GM18502 (cell line): ENCODE measurements at regions not wholly inside any gene's neighbourhood (a gene's known extent, or its start where the extent isn't known, plus 50 kb on each side); places are given as distances from the start of the nearest gene placed in this dataset.
"Not testable (repeated sequence)": the region's sequence is repeated elsewhere in the genome, so short reads cannot be mapped to it uniquely, and the experiment has no call there.

ENCODE experiments used
- ATAC-seq: cut with Tn5 transposase; IDR thresholded peaks from one replicate; pipeline ENCODE4 v1.9.1; 2021; ENCODE audit warnings: mild to moderate bottlenecking; ENCODE audit not compliant: unreplicated experiment, poor library complexity

- no peak for ATAC-seq
Measured at GRCh38 chr3:23701716-23702597, 103.8 kb upstream of the UBE2E1 start.

DNA sequence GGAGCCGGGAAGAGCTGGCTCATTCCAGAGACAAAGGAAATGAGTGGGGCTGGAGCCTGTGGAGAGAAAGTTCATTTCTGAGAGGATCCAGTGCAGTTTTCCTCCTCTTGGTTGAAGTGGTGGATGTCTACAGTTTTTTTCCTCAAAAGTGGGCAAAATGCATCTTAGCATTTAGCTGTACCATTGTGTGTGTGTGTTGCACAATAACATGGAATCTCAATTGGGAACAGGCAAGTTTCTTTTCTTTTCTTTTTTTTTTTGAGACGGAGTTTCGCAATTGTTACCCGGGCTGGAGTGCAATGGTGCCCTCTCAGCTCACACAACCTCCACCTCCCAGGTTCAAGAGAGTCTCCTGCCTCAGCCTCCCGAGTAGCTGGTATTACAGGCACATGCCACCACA is 101.5 kb upstream of the UBE2E1 start:
- no peak for ATAC-seq

GRCh38 chr3:23706111-23706510 is 99.6 kb upstream of the UBE2E1 start:
- ATAC-seq: no peak

DNA sequence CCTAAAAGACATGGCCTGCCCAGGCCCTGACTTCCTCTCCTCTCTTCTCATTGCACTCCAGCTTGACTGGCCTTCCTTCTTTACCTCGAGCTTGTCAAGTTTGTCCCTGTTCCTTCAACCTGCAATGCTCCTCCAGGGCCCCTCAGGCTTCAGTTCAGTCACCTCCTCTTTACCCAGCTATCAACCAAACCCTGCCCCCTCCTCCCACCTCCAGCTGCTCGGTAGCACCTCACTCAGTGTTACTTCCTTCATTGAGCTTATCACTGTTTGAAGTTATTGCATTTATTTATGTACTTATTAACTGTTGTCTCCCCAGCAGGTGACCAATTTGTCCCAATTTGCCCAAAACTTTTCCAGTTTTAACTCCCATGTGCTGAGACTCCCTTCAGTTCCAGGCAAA is 95.8 kb upstream of the UBE2E1 start:
- ATAC-seq: no peak

DNA sequence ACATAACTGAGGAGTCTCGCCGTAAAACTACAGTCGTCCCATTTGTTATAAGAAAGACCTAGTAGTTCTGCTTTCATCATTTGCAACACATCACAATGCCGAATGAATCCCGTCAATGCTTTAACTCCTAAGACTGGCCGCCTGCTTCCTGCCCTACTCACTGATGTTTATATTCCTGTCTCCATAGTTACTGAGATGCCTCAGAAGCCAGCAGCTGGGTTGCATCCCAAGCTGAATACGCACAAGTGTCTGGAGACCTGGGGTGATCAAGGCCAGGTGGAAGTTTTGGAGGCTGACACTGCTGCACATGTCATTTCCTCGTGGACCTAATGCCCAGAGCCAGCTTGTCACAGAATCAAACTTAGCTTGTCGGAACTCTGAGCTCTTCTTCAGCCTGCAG is 95.2 kb upstream of the UBE2E1 start:
- no peak for ATAC-seq

DNA sequence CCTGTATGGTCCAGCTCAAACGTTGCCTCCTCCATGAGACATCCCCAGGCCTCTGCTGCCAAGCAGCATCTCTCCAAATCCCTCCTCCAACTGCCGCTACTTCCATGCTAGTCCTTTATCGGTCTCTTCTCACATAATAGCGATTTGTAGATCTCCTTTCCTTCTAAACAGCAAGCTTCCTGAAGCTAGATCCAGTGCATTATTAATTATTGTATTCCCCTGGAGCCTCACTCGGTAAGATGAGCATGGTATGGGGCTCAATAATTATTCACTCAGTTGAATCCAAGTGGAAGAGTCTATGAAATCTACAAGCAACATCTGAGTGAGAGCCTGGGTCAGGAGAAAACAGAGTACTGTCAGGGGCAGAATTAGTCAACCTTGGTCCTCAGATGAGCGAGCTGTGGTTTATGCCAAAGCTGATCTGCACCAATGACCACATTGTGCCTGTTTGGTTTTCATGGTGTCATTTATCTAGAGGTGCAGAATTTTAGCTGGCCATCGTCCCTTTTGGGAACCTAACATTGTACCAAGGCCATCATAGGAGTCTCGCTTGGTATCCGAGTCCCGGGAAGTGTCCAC is 93.8 kb upstream of the UBE2E1 start:
- ATAC-seq: peak; percentile 92

- no peak for ATAC-seq
Measured at GRCh38 chr3:23712656-23713559, 92.8 kb upstream of the UBE2E1 start.

- ATAC-seq: no peak
Measured at GRCh38 chr3:23713641-23714040, 92.1 kb upstream of the UBE2E1 start.

DNA sequence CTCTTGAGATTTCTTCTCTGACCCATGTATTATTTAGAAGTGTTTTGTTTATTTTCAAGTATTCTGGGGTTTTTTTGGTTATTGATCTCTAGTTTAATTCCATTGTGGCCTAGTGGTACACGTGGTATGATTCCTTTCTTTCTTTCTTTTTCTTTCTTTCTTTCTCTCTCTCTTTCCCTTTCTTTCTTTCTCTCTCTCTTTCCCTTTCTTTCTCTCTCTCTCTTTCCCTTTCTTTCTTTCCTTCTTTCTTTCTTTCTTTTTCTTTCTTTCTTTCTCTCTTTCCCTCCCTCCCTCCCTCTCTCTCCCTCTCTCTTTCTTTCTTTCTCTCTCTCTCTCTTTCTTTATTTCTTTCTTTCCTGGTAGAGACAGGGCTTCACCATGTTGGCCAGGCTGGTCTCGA is 85.7 kb upstream of the UBE2E1 start:
- ATAC-seq: no peak

DNA sequence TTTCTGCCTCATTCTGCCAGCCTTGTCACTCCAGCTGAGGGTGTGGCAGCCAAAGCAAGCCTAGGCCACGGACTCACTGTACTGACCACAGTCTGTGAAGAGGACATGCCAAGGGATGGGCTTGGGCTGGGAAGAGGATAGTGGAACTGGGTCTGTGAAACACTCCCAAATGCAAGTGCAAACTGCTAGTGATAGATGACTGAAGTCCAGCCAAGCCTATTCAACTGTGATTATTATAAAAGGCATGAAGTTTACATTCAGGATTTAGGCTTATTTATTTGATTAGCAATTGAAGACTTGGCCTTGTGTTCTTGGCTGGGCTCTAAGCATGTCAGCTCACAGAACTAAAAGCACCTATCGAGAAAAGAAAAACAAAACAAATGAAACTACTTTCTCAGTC is 84.9 kb upstream of the UBE2E1 start:
- no peak for ATAC-seq

- ATAC-seq: no peak
Measured at GRCh38 chr3:23723141-23723540, 82.6 kb upstream of the UBE2E1 start.

- ATAC-seq: peak; percentile 41
Measured at GRCh38 chr3:23723930-23724329, 81.8 kb upstream of the UBE2E1 start.

DNA sequence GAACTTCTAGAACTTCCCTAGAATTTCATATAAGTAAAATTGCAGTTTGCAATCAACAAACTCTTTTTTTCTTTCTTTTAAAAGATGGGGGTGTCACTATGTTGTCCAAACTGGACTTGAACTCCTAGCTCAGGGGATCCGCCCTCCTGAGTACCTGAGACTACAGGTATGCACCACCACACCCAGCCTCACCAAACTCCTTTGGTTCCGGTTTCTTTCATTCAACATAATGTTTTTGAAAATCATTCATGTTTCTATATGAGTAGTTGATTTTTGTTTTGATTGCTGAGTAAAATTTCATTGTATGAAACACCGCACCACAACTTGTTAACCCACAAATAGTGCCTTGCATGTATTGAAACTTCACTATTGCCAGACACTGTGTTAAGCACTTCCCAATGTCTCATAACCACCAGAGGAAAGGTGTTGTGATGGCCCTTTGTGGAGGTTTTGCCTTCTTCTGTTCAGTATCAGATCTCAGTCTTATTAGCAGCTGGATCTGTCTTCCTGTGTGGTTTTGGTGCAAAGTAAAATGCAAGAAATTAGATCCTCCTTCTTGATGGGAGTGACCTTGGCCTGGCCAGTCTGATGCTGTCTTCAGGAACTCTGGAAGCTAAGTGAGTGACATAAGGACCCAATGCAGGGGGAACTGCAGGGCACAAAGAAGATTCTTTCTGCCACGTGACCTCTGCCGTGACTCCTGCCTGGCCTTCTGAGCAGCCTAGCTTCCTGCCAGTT is 78.8 kb upstream of the UBE2E1 start:
- ATAC-seq: peak; percentile 87

DNA sequence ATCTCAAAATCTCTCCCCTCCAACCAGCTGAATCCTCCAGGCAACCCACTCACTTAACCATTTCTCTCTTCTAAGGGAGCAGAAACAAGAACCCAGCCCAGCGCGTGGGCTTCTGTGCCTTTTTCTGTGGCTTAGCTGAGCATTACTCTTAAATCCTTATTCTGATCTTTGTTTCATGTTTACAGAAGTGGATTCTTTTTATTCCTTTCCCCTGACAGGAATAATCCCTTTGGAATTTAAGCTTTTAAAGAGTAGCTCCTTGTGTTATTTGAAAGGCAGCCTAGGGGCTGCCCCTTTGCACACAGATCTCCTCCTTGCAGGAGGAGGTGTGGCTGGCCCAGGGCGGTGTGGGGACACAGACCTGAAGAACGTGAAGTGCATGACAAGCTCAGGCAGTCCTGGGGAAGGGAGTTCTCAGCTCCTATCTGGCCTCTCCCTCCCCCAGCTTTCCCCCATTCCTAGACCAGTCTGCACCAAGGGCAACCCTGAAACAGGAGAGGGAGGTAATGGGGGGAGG is 77.1 kb upstream of the UBE2E1 start:
- no peak for ATAC-seq

GRCh38 chr3:23729362-23729761 is 76.4 kb upstream of the UBE2E1 start:
- not testable (repeated sequence) for ATAC-seq

DNA sequence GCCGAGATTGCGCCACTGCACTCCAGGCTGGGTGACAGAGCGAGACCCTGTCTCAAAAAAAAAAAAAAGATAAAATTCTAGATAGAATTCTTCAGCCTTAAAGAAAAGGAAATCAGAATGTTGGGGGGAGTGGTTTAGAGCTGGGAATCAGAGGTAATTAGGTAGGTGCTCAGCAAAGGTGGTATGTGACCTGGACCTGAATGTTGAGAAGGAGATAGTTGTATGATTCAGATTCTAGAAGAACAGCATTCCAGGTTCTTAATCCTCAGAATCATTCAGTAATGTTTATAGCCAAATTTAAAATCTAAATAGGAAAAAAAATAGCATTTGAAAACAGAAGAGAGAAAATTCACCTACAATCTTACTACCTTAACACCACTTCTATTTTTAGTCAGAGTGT is 71.3 kb upstream of the UBE2E1 start:
- no peak for ATAC-seq

- no peak for ATAC-seq
Measured at GRCh38 chr3:23735062-23735461, 70.7 kb upstream of the UBE2E1 start.

DNA sequence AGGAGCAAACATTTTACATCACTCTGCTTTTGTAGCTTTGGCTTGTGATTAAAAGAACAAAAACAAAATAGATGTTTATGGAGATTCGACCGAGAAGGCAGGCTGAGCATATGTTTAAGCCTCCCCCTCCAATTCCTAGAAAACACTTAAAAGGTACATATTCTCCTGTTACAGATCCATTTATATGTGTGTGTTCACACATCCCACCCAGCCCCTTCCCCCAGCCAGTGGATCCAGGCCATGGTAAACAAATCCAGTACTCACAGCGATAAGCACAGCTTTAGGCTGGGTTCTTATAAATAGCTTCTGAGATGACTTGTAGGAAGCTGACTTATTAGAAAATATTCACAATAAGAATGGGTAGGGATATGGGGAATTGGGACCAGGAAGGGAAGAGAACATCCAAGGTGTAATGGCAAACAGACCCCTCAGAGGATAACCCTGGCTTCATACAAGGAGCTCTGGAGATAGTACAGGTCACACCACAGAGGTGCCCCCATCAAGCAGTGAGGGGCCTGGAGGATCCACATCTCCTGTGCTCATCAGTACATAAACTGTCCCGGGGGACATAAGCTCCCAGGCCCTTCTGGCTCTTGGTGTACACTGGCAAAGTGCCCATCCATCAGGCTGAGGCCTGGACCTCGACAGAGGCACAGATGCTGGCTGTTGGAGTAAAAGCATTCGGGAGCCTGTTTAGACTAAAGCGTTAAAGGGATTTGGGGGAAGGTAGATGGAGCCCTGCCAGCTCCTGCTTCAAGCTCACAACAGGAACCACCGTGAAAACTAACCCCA is 70.0 kb upstream of the UBE2E1 start:
- no peak for ATAC-seq

GRCh38 chr3:23738944-23739343 is 66.8 kb upstream of the UBE2E1 start:
- ATAC-seq: no peak
